NB4 (cell line): ENCODE measurements at regions not wholly inside any gene's neighbourhood (a gene's known extent, or its start where the extent isn't known, plus 50 kb on each side); places are given as distances from the start of the nearest gene placed in this dataset.

Experiments
- DNase-seq: peaks from one replicate; pipeline ENCODE4 v3.0.0; 2010; ENCODE audit warnings: low read depth
- H3K4me3 ChIP-seq: one replicate; pipeline ENCODE4 v1.5.1; 2011; ENCODE audit warnings: mild to moderate bottlenecking, low read depth, low read length, moderate library complexity
- CTCF ChIP-seq: IDR thresholded peaks from one replicate; pipeline ENCODE4 v1.5.1; 2012; ENCODE audit warnings: low read depth, low read length
- MYC ChIP-seq: IDR thresholded peaks from 2 replicates; pipeline ENCODE4 v1.6.1; 2011; ENCODE audit warnings: low read depth, low read length
- POLR2A ChIP-seq: IDR thresholded peaks from 2 replicates; pipeline ENCODE4 v1.6.1; 2011; ENCODE audit warnings: mild to moderate bottlenecking; ENCODE audit not compliant: insufficient read length; ENCODE audit errors: extremely low read depth
- TF ChIP-seq, protein P1 (sequence below): IDR thresholded peaks from 2 replicates; pipeline ENCODE4 v1.6.1; 2011; ENCODE audit warnings: low read depth, low read length

DNA sequence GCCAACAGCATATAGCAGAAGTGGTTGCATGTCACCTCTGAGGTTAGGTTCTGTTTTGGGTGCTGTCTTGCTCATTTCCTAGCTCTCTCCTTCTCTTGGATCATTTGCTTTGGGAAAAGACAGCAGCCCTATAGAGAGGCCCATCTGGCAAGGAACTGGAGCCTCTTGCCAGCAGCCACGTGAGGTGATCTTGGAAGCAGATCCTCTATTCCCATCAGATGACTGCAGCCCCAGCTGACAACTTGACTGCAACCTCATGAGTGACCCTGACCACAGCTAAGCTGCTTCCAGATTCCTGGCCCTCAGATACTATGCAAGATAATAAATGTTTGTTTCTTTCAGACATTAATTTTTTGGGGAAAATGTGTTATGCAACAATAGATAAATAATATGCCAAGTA is 213.3 kb upstream of the HS3ST4 start:
- TF ChIP-seq CTCF (no peak), POLR2A (no peak), MYC (no peak)
- TF ChIP-seq, protein P1, sequence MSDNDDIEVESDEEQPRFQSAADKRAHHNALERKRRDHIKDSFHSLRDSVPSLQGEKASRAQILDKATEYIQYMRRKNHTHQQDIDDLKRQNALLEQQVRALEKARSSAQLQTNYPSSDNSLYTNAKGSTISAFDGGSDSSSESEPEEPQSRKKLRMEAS: no peak
- no peak for DNase-seq
- H3K4me3 ChIP-seq: no peak overlapping the region

- TF ChIP-seq, protein P1: no peak
- TF ChIP-seq POLR2A (no peak), MYC (no peak), CTCF (no peak)
These were observed 206.4 kb upstream of the ZKSCAN2 start for GRCh38 chr16:25464058-25464457.

DNA sequence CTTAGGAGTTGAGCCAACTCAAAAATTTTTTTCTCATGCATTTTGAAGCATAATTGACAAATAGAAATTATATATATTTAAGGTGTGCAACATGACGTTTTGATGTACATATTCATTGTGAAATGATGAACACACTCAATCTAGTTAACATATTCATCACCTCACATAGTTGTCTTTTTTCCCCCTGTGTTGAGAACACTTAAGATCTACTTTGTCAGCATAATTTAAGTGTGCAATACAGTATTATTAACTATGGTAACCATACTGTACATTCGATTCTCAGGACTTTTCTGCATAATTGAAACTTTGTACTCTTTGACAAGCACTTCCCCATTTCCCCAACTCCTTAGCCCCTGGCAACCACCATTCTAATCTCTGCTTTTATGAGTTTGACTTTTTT is 192.2 kb upstream of the ZKSCAN2 start:
- H3K4me3 ChIP-seq: no peak overlapping the region
- TF ChIP-seq MYC (no peak), CTCF (no peak), POLR2A (no peak)
- TF ChIP-seq, protein P1: no peak
- DNase-seq: no peak

More at GRCh38 chr16:25464058-25464457, 206.4 kb upstream of the ZKSCAN2 start:
- H3K4me3 ChIP-seq: no peak overlapping the region
- DNase-seq: no peak

DNA sequence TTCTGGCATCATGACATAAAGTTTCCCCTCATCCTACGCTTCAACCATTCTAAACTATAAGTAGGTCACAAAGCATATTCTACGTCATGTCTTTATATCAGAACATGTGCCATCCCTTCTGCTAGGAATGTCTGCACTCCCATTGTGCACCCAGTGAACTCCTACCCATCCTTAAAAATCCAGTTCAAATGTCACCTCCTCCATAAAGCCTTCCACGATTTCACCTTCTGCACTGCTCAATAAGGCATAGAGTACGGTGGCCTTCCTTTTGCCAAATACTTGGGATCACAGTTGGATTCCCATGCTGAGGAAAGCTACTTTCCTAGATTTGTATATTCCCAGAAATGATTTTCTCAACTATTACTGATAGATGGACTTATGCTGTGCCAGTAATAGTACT is 186.3 kb upstream of the ZKSCAN2 start:
- no peak overlapping the region for H3K4me3 ChIP-seq

GRCh38 chr16:25434064-25434463 is 176.4 kb upstream of the ZKSCAN2 start:
- no peak overlapping the region for H3K4me3 ChIP-seq
- TF ChIP-seq MYC: no peak
- no peak for DNase-seq

More for the DNA sequence above, 186.3 kb upstream of the ZKSCAN2 start:
- DNase-seq: no peak
- TF ChIP-seq CTCF: no peak
- TF ChIP-seq, protein P1: no peak

DNA sequence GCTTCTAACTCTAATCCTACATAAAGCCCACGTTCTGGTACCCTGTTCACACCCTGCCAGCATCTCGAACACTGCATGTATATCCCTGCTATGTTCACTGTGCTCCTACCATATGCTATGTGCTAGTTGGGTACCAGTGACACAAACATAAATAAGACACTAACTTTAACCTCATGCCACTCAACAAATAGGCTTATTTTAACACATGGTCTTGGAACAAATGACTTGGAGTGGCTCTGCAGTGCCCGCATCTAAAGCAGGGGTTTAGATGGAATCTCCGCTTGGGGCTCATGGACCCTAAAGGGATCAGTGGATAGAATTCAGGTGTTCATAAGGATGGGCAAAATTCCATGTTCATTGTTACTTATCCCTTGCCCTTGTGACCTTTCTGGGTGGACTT is 175.7 kb upstream of the ZKSCAN2 start:
- H3K4me3 ChIP-seq: no peak overlapping the region
- DNase-seq: no peak
- TF ChIP-seq POLR2A: no peak
- no peak for TF ChIP-seq MYC
- TF ChIP-seq, protein P1: no peak
- TF ChIP-seq CTCF: no peak
